ENCODE measurements at regions not wholly inside any gene's neighbourhood (a gene's known extent, or its start where the extent isn't known, plus 50 kb on each side); places are given as distances from the start of the nearest gene placed in this dataset.

DNA sequence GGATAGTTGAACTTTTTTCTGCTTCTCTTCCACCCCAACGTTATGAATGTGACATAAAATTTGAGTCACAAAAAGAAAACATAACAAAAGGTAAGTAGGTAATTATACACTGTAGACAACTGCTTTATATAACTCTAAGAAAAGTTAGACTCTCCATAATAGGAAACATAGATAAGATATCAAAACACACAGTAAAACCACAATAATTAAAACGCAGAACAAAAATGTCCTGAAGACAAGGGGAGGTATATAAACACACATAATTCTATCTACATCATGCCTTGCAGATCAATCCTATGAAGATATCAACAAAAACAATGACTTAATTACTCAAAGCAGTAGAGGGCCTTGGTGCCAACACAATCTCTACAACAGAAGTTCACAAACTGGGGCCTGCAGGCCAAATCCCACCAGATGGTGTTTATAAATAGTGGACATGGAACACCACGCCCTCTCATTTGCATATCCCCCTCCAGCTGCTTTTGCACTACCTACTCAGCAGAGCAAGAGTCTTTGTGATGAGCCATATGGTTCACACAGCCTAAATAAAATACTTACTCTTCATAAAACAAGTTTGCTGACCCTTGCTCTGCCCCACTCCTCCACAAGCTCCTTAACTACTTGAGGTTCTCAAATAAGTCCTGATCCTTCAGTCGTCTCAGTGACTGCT, 254.7 kb downstream of the KLF12 start:
- BruUV-seq (replicated peaks), result no TSS peak
- H3K4me1 ChIP-seq (ENCODE audit: control insufficient read depth, insufficient read depth, low read length), result no peaks in the 10 kb centered on the region
- H3K9me3 ChIP-seq (ENCODE audit: control insufficient read depth, insufficient read depth, low read depth, low read length), result no peaks in the 10 kb centered on the region
- no peaks in the 10 kb centered on the region for H3K36me3 ChIP-seq (ENCODE audit: control insufficient read depth, insufficient read depth, low read length)
- ATAC-seq, result no peak
- H3K4me3 ChIP-seq (ENCODE audit: low read depth in 2 of 2, low read length in 2 of 2), result no peak overlapping the region
- POLR2A ChIA-PET, result no interaction called here
- in situ Hi-C loops (cut with HindIII; ENCODE audit: low pct_unique_long_range_greater_than_20kb, low sequenced_read_pairs) (no loop called here), intact Hi-C loops (cut with micrococcal nuclease; ENCODE audit: unreplicated experiment) (no loop called here)
- TF ChIP-seq, protein P1, sequence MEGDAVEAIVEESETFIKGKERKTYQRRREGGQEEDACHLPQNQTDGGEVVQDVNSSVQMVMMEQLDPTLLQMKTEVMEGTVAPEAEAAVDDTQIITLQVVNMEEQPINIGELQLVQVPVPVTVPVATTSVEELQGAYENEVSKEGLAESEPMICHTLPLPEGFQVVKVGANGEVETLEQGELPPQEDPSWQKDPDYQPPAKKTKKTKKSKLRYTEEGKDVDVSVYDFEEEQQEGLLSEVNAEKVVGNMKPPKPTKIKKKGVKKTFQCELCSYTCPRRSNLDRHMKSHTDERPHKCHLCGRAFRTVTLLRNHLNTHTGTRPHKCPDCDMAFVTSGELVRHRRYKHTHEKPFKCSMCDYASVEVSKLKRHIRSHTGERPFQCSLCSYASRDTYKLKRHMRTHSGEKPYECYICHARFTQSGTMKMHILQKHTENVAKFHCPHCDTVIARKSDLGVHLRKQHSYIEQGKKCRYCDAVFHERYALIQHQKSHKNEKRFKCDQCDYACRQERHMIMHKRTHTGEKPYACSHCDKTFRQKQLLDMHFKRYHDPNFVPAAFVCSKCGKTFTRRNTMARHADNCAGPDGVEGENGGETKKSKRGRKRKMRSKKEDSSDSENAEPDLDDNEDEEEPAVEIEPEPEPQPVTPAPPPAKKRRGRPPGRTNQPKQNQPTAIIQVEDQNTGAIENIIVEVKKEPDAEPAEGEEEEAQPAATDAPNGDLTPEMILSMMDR (IDR thresholded peaks at IDR 0.05), result no peak
- TF ChIP-seq POLR2AphosphoS5 (IDR thresholded peaks at IDR 0.05; ENCODE audit: low read depth, low read length) (no peak), TCF7L2 (IDR thresholded peaks at IDR 0.05; ENCODE audit: low read depth, low read length) (no peak), SIN3A (IDR thresholded peaks at IDR 0.05; ENCODE audit: borderline replicate concordance, insufficient read depth, low read depth, low read length) (no peak)
- TF ChIP-seq, protein P2, sequence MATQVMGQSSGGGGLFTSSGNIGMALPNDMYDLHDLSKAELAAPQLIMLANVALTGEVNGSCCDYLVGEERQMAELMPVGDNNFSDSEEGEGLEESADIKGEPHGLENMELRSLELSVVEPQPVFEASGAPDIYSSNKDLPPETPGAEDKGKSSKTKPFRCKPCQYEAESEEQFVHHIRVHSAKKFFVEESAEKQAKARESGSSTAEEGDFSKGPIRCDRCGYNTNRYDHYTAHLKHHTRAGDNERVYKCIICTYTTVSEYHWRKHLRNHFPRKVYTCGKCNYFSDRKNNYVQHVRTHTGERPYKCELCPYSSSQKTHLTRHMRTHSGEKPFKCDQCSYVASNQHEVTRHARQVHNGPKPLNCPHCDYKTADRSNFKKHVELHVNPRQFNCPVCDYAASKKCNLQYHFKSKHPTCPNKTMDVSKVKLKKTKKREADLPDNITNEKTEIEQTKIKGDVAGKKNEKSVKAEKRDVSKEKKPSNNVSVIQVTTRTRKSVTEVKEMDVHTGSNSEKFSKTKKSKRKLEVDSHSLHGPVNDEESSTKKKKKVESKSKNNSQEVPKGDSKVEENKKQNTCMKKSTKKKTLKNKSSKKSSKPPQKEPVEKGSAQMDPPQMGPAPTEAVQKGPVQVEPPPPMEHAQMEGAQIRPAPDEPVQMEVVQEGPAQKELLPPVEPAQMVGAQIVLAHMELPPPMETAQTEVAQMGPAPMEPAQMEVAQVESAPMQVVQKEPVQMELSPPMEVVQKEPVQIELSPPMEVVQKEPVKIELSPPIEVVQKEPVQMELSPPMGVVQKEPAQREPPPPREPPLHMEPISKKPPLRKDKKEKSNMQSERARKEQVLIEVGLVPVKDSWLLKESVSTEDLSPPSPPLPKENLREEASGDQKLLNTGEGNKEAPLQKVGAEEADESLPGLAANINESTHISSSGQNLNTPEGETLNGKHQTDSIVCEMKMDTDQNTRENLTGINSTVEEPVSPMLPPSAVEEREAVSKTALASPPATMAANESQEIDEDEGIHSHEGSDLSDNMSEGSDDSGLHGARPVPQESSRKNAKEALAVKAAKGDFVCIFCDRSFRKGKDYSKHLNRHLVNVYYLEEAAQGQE (IDR thresholded peaks at IDR 0.05; ENCODE audit: insufficient read depth in 1 of 2, low read depth in 2 of 2, low read length in 1 of 2), result no peak
- CTCF ChIA-PET, result no interaction called here
- no peaks in the 10 kb centered on the region for H3K27me3 ChIP-seq (ENCODE audit: control insufficient read depth, insufficient read depth, low read length)
- no peak overlapping the region for H3K27ac ChIP-seq (ENCODE audit: low read length)
- no peak for DNase-seq (ENCODE audit: low read depth, low spot score)

DNA sequence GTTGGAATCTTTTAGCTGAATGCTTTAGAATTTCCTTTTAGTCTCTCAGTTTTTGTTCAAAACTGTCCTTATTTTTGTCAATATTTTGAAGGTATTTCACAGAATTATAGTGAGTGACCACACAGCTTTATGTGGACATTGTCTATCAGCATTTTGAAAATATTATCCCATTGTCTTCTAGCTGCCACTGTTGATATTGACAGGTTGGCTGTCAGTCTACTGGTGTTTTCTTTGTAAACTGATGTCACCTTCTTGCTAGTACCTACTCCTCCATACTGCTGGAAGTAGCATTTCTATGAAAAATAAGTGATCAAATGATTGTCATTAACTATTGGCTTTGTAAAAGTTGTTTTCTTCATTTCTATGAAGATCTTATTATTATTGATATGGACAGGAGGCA, 256.8 kb downstream of the KLF12 start:
- no peaks in the 10 kb centered on the region for H3K9me3 ChIP-seq (ENCODE audit: control insufficient read depth, insufficient read depth, low read depth, low read length)
- POLR2A ChIA-PET, result no interaction called here
- ATAC-seq, result no peak
- no peaks in the 10 kb centered on the region for H3K36me3 ChIP-seq (ENCODE audit: control insufficient read depth, insufficient read depth, low read length)
- TF ChIP-seq, protein P2 (IDR thresholded peaks at IDR 0.05; ENCODE audit: insufficient read depth in 1 of 2, low read depth in 2 of 2, low read length in 1 of 2), result no peak
- no peak for TF ChIP-seq POLR2AphosphoS5 (IDR thresholded peaks at IDR 0.05; ENCODE audit: low read depth, low read length)
- TF ChIP-seq, protein P1 (IDR thresholded peaks at IDR 0.05), result no peak
- no peak for TF ChIP-seq SIN3A (IDR thresholded peaks at IDR 0.05; ENCODE audit: borderline replicate concordance, insufficient read depth, low read depth, low read length)
- no peak for TF ChIP-seq TCF7L2 (IDR thresholded peaks at IDR 0.05; ENCODE audit: low read depth, low read length)
- H3K27ac ChIP-seq (ENCODE audit: low read length), result no peak overlapping the region
- no peak overlapping the region for H3K4me3 ChIP-seq (ENCODE audit: low read depth in 2 of 2, low read length in 2 of 2)
- DNase-seq (ENCODE audit: low read depth, low spot score), result no peak
- H3K27me3 ChIP-seq (ENCODE audit: control insufficient read depth, insufficient read depth, low read length), result no peaks in the 10 kb centered on the region
- in situ Hi-C loops (cut with HindIII; ENCODE audit: low pct_unique_long_range_greater_than_20kb, low sequenced_read_pairs), result no loop called here
- H3K4me1 ChIP-seq (ENCODE audit: control insufficient read depth, insufficient read depth, low read length), result no peaks in the 10 kb centered on the region
- BruUV-seq (replicated peaks), result no TSS peak
- intact Hi-C loops (cut with micrococcal nuclease; ENCODE audit: unreplicated experiment), result no loop called here
- CTCF ChIA-PET, result no interaction called here
